Panc1 (cell line): ENCODE measurements at regions not wholly inside any gene's neighbourhood (a gene's known extent, or its start where the extent isn't known, plus 50 kb on each side); places are given as distances from the start of the nearest gene placed in this dataset.

ENCODE experiments used
- CTCF ChIP-seq: fragments of 450-650 bp; IDR thresholded peaks from 2 replicates; pipeline ENCODE4 v1.5.1; 2017; ENCODE audit warnings: mild to moderate bottlenecking
- POLR2AphosphoS5 ChIP-seq: IDR thresholded peaks from 2 replicates; pipeline ENCODE4 v1.6.1; 2012; ENCODE audit warnings: mild to moderate bottlenecking, low read depth, low read length, moderate library complexity

GRCh38 chr10:52485462-52485861, 171.4 kb downstream of the DKK1 start:
- TF ChIP-seq CTCF (no peak), POLR2AphosphoS5 (no peak)
